ENCODE measurements at regions not wholly inside any gene's neighbourhood (a gene's known extent, or its start where the extent isn't known, plus 50 kb on each side); places are given as distances from the start of the nearest gene placed in this dataset.

DNA sequence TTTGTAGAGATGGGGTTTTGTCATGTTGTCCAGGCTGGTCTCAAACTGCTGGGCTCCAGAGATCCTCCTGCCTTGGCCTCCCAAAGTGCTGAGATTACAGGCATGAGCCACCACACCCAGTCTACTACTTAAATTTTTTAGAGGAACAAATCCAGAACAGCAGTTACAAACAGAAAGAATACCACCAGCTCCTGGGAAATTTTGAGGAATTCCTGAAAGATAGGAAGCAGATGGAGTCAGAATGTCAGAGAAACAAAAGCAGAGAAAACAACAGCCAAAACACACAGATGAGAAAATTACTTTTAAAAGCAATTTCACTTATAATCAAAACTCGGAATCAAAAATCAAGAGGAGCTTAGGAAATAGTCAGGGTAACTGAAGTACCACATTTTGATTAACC, 543.3 kb upstream of the MARCKS start:
- no peaks in the 10 kb centered on the region for H3K27me3 ChIP-seq
- H3K4me3 ChIP-seq: no peak overlapping the region
- H3K9me3 ChIP-seq: no peaks in the 10 kb centered on the region
- intact Hi-C loops (cut with DNase I): no loop called here
- no peaks in the 10 kb centered on the region for H3K4me1 ChIP-seq
- H3K36me3 ChIP-seq: no peaks in the 10 kb centered on the region
- TF ChIP-seq, protein P1, sequence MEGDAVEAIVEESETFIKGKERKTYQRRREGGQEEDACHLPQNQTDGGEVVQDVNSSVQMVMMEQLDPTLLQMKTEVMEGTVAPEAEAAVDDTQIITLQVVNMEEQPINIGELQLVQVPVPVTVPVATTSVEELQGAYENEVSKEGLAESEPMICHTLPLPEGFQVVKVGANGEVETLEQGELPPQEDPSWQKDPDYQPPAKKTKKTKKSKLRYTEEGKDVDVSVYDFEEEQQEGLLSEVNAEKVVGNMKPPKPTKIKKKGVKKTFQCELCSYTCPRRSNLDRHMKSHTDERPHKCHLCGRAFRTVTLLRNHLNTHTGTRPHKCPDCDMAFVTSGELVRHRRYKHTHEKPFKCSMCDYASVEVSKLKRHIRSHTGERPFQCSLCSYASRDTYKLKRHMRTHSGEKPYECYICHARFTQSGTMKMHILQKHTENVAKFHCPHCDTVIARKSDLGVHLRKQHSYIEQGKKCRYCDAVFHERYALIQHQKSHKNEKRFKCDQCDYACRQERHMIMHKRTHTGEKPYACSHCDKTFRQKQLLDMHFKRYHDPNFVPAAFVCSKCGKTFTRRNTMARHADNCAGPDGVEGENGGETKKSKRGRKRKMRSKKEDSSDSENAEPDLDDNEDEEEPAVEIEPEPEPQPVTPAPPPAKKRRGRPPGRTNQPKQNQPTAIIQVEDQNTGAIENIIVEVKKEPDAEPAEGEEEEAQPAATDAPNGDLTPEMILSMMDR (IDR thresholded peaks at IDR 0.05): no peak
- H3K27ac ChIP-seq: no peak overlapping the region
- H3K9ac ChIP-seq (ENCODE audit: low read depth in 2 of 2, low read length in 2 of 2): no peak overlapping the region
- no peak for DNase-seq

DNA sequence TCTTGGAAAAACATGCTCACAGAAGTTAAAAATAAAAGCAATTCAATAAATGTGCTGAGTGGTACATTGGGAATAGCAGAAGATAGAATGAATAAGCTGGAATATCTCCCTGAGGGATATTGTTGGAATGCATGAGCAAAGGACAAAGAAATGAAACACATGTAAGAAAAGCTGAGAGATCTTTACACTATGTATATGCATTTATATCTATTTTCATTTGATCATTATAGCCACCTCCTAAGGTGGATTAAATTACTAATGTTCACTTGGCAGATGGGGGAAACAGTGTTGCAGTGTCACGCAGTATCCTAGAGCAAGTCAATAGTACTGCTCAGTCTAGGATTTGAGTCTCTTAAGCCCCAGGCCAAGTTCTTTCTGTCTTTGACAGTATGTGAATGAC, 542.0 kb upstream of the MARCKS start:
- intact Hi-C loops (cut with DNase I): no loop called here
- no peak overlapping the region for H3K9ac ChIP-seq (ENCODE audit: low read depth in 2 of 2, low read length in 2 of 2)

DNA sequence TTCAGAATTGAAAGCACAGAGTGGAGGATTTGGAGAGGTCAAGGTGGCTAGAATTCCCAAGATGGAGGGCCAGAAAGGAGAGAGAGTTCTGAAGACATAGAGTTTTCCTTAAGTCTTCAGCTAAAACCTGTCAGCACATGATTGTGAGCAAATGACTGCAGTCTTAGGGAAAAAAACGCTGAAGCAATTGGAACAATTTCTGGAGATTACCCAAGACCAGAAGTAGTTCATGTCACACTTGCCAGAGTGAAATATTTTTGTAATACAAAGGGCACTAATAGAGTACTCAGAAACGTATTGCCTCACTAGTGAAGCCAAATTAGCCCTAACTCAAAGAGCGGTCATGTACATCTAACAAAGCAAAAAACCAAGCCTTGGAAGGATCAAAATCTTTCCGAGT, 541.3 kb upstream of the MARCKS start:
- Histone ChIP-seq H3K4me1 (no peaks in the 10 kb centered on the region), H3K9ac (ENCODE audit: low read depth in 2 of 2, low read length in 2 of 2) (no peak overlapping the region), H3K9me3 (no peaks in the 10 kb centered on the region), H3K27ac (no peak overlapping the region), H3K27me3 (no peaks in the 10 kb centered on the region), H3K4me3 (no peak overlapping the region), H3K36me3 (no peaks in the 10 kb centered on the region)
- intact Hi-C loops (cut with DNase I): no loop called here
- TF ChIP-seq, protein P1 (IDR thresholded peaks at IDR 0.05): no peak
- DNase-seq: no peak

More for the DNA sequence above, 542.0 kb upstream of the MARCKS start:
- DNase-seq: no peak
- TF ChIP-seq, protein P1 (IDR thresholded peaks at IDR 0.05): no peak
- no peak overlapping the region for H3K27ac ChIP-seq
- no peaks in the 10 kb centered on the region for H3K36me3 ChIP-seq
- no peaks in the 10 kb centered on the region for H3K4me1 ChIP-seq
- H3K9me3 ChIP-seq: no peaks in the 10 kb centered on the region
- H3K27me3 ChIP-seq: no peaks in the 10 kb centered on the region
- H3K4me3 ChIP-seq: no peak overlapping the region

DNA sequence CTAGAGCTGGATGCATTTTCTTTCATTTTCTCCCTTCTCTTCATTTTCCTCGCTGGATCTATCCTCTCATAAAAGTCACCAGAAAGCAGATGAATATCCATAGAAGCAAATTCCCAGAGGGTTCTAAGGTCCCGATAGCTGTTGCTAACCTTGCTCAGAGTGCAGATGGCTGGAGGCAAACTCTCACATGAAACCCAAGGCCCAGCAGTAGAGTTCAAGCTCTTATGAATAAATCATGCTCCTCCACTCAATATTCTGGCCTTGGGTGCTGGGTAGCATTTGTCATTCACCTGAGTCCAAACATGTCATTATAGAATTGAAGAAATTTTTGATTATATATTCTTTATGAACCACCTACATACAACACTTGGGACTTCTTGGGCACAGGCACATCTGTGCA, 539.7 kb upstream of the MARCKS start:
- H3K27me3 ChIP-seq: no peaks in the 10 kb centered on the region
- H3K9me3 ChIP-seq: no peaks in the 10 kb centered on the region
- no peak overlapping the region for H3K9ac ChIP-seq (ENCODE audit: low read depth in 2 of 2, low read length in 2 of 2)
- H3K27ac ChIP-seq: no peak overlapping the region
- no peaks in the 10 kb centered on the region for H3K4me1 ChIP-seq
- intact Hi-C loops (cut with DNase I): no loop called here
- no peak for DNase-seq
- TF ChIP-seq, protein P1 (IDR thresholded peaks at IDR 0.05): no peak
- no peak overlapping the region for H3K4me3 ChIP-seq
- no peaks in the 10 kb centered on the region for H3K36me3 ChIP-seq

DNA sequence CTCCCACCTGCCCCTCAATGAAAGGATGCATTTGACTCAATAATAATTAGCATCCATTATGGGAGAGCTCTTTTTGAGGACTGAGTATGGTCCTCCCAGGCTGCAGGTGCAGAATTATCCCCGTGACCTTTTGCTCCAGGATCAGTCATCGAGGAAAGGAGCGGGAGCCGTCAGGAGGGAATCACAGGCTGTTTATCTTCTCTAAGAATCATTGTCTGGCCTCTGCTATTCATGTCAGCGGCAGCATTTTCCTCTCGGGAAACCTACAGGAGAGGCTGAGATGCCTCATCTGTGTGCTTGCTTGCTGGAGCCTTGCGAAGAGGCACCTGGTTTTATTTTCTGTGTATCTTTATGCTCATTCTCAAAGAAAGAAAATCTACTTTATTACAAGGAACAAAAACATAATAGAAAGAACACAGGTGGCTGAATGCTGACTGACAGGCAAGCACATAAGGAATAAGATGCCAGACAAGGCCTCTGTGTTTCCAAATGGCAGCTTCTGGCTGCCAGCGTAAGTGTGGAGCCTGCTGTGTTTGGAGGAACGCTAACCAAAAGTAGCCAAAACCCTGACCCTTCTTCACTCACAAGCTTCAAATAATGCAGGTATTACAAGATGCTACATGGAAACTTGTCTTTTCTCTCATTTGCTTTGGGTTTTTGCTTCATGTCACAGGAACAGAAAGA, 539.1 kb upstream of the MARCKS start:
- intact Hi-C loops (cut with DNase I): no loop called here
- H3K4me1 ChIP-seq: no peaks in the 10 kb centered on the region
- no peaks in the 10 kb centered on the region for H3K27me3 ChIP-seq
- TF ChIP-seq, protein P1 (IDR thresholded peaks at IDR 0.05): no peak
- no peak for DNase-seq
- H3K27ac ChIP-seq: no peak overlapping the region
- no peaks in the 10 kb centered on the region for H3K36me3 ChIP-seq
- no peaks in the 10 kb centered on the region for H3K9me3 ChIP-seq
- peak overlapping the region in 1 of 2 donors; percentile 7 for H3K9ac ChIP-seq (ENCODE audit: low read depth in 2 of 2, low read length in 2 of 2)
- H3K4me3 ChIP-seq: no peak overlapping the region
